GM12878 (cell line): ENCODE measurements at regions not wholly inside any gene's neighbourhood (a gene's known extent, or its start where the extent isn't known, plus 50 kb on each side); places are given as distances from the start of the nearest gene placed in this dataset.

Experiments used
- ATAC-seq: fragments of 200-7000 bp; cut with Tn5 transposase; 3 replicates; pipeline ENCODE4 v1.9.1; 2020; ENCODE audit warnings: mild to moderate bottlenecking, moderate library complexity
- BruUV-seq: library from RNA; stranded (reverse); fragments of 400-500 nt; replicated peaks from 2 replicates; lab custom pipeline; 2021; lab: Mats Ljungman, UMichigan
- CTCF ChIA-PET: fragments of 300-600 bp; sonication (Branson Sonifier 250); formaldehyde crosslinking; extraction: SDS; loops from one replicate; lab custom pipeline; 2021; ENCODE audit warnings: inconsistent platforms; lab: Yijun Ruan, JAX
- POLR2A ChIA-PET: fragments of 350-600 bp; formaldehyde crosslinking; extraction: SDS; loops from one replicate; lab custom pipeline; 2021; ENCODE audit warnings: inconsistent platforms; lab: Charles Lee
- RAD21 ChIA-PET: fragments of 300-600 bp; sonication (Branson Sonifier 250); formaldehyde crosslinking; loops from one replicate; lab custom pipeline; 2023; ENCODE audit warnings: antibody characterized with exemption; ENCODE audit not compliant: unreplicated experiment; lab: Charles Lee
- SMC1A ChIA-PET: fragments of 300-600 bp; sonication (Branson Sonifier 250); formaldehyde crosslinking; loops from one replicate; lab custom pipeline; 2023; ENCODE audit not compliant: unreplicated experiment, uncharacterized antibody; lab: Charles Lee
- DNase-seq: peaks from one replicate; pipeline ENCODE4 v3.0.0-alpha.2; 2011; ENCODE audit warnings: low read depth, low spot score
- FAIRE-seq: peaks from 3 replicates; lab custom pipeline; 2011; peaks lifted over from hg19 to GRCh38; lab: Jason Lieb, UNC
- H2AFZ ChIP-seq: 2 replicates; pipeline ENCODE4 v1.6.0; 2011; ENCODE audit warnings: low read depth, low read length, control low read depth; ENCODE audit not compliant: control insufficient read depth
- H3K27ac ChIP-seq: 2 replicates; pipeline ENCODE4 v1.5.1; 2011; ENCODE audit warnings: control low read depth; ENCODE audit not compliant: control insufficient read depth, insufficient read depth
- H3K27me3 ChIP-seq, 2 experiments: replicated peaks in 1 of 2; 2 replicates each; pipeline versions ENCODE4 v1.6.0 to v1.6.1; 2011; ENCODE audit warnings: low read length in 1 of 2; ENCODE audit not compliant: control insufficient read depth in 2 of 2, insufficient read depth in 2 of 2
- H3K36me3 ChIP-seq, 2 experiments: 2 replicates each; pipeline ENCODE4 v1.5.1; 2011; ENCODE audit warnings: low read length in 1 of 2; ENCODE audit not compliant: control insufficient read depth in 2 of 2, insufficient read depth in 2 of 2
- H3K4me1 ChIP-seq: 2 replicates; pipeline ENCODE4 v1.6.1; 2011; ENCODE audit warnings: mild to moderate bottlenecking, low read length, moderate library complexity, mixed read lengths; ENCODE audit not compliant: control insufficient read depth, insufficient read depth
- H3K4me2 ChIP-seq: 2 replicates; pipeline ENCODE4 v1.6.0; 2011; ENCODE audit warnings: control low read depth; ENCODE audit not compliant: control insufficient read depth, insufficient read depth
- H3K4me3 ChIP-seq: fragments of 200-600 bp; sonication (generic); 2 replicates; pipeline ENCODE4 v1.5.1; 2016
- H3K79me2 ChIP-seq: 2 replicates; pipeline ENCODE4 v1.6.0; 2011; ENCODE audit warnings: low read length; ENCODE audit not compliant: control insufficient read depth, insufficient read depth
- H3K9ac ChIP-seq: 2 replicates; pipeline ENCODE4 v1.8.0; 2011; ENCODE audit warnings: low read length, control low read depth, mixed read lengths; ENCODE audit not compliant: control insufficient read depth, insufficient read depth
- H3K9me3 ChIP-seq: replicated peaks from 3 replicates; pipeline ENCODE4 v1.5.1; 2011; ENCODE audit warnings: mild to moderate bottlenecking, low read length; ENCODE audit not compliant: control insufficient read depth, insufficient read depth
- H4K20me1 ChIP-seq: 2 replicates; pipeline ENCODE4 v1.6.0; 2011; ENCODE audit not compliant: control insufficient read depth, insufficient read depth
- BHLHE40 ChIP-seq, 2 experiments: fragments of 450-650 bp in 1 of 2; IDR thresholded peaks; 2 replicates each; pipeline ENCODE4 v1.6.1; 2011 to 2017; ENCODE audit warnings: low read depth in 2 of 2, borderline replicate concordance in 1 of 2, improper control_type of control experiment in 1 of 2, low read length in 1 of 2, mild to moderate bottlenecking in 1 of 2
- BMI1 ChIP-seq: fragments of 450-650 bp; IDR thresholded peaks from 2 replicates; pipeline ENCODE4 v1.6.1; 2016; ENCODE audit warnings: mild to moderate bottlenecking, moderate library complexity, borderline replicate concordance
- CBFB ChIP-seq: IDR thresholded peaks from 2 replicates; pipeline ENCODE4 v1.6.1; 2016; ENCODE audit warnings: antibody characterized with exemption, low read depth
- FOXK2 ChIP-seq: fragments of 450-650 bp; IDR thresholded peaks from 2 replicates; pipeline ENCODE4 v1.6.1; 2017; ENCODE audit warnings: mild to moderate bottlenecking, moderate library complexity
- FOXM1 ChIP-seq: IDR thresholded peaks from 2 replicates; pipeline ENCODE4 v1.6.1; 2012; ENCODE audit warnings: low read depth, mild to moderate bottlenecking, inconsistent platforms, low read length, moderate library complexity
- HDAC2 ChIP-seq: fragments of 200-600 bp; sonication (generic); IDR thresholded peaks from 2 replicates; pipeline ENCODE4 v1.6.1; 2017
- HDGF ChIP-seq: fragments of 450-650 bp; IDR thresholded peaks from 2 replicates; pipeline ENCODE4 v1.6.1; 2016; ENCODE audit warnings: antibody characterized with exemption
- JUND ChIP-seq: IDR thresholded peaks from 2 replicates; pipeline ENCODE4 v1.6.1; 2012; ENCODE audit warnings: low read depth, mild to moderate bottlenecking, low read length, improper control_type of control experiment, moderate library complexity
- KAT2A ChIP-seq: conservative IDR thresholded peaks from 2 replicates; pipeline ENCODE4 v1.6.1; 2011; ENCODE audit warnings: low read depth, low read length; ENCODE audit not compliant: control insufficient read depth
- KLF5 ChIP-seq: fragments of 450-650 bp; IDR thresholded peaks from 2 replicates; pipeline ENCODE4 v1.6.1; 2014; ENCODE audit warnings: mild to moderate bottlenecking; ENCODE audit not compliant: partially characterized antibody
- MTA3 ChIP-seq: IDR thresholded peaks from 2 replicates; pipeline ENCODE4 v1.6.1; 2012; ENCODE audit warnings: low read length, inconsistent platforms, borderline replicate concordance
- POLR2A ChIP-seq: IDR thresholded peaks from 2 replicates; pipeline ENCODE4 v1.6.1; 2011; ENCODE audit warnings: low read depth, mild to moderate bottlenecking, low read length
- STAT3 ChIP-seq: IDR thresholded peaks from 2 replicates; pipeline ENCODE4 v1.6.1; 2011; ENCODE audit warnings: low read depth, low read length, improper control_type of control experiment
- ZSCAN29 ChIP-seq: fragments of 450-650 bp; IDR thresholded peaks from 2 replicates; pipeline ENCODE4 v1.6.1; 2017; ENCODE audit warnings: mild to moderate bottlenecking, moderate library complexity
- whole genome bisulfite sequencing: methylation state at CpG from one replicate; pipeline ENCODE4 v1.1.6; 2016; ENCODE audit warnings: low lambda C conversion rate; ENCODE audit not compliant: insufficient replicate concordance, insufficient coverage; ENCODE audit errors: missing lambda C conversion rate; 5-methylcytosine and 5-hydroxymethylcytosine counted together
- in situ Hi-C: fragments of 300-500 bp; cut with MboI; formaldehyde crosslinking; loops from 9 replicates; pipeline ENCODE4 v1.14.3; 2018; ENCODE audit warnings: mixed read lengths
- intact Hi-C: fragments of 100-400 bp; cut with micrococcal nuclease; formaldehyde crosslinking; loops from one replicate; pipeline ENCODE4 v1.14.2; 2022; ENCODE audit not compliant: unreplicated experiment
- TF ChIP-seq, protein P1 (sequence below): IDR thresholded peaks from 2 replicates; pipeline ENCODE4 v1.6.1; 2012; ENCODE audit warnings: low read depth, low read length, improper control_type of control experiment
- TF ChIP-seq, protein P2 (sequence below): fragments of 450-650 bp; formaldehyde crosslinking; IDR thresholded peaks from 2 replicates; pipeline ENCODE4 v1.4.0; 2020; ENCODE audit warnings: mild to moderate bottlenecking, moderate library complexity

DNA sequence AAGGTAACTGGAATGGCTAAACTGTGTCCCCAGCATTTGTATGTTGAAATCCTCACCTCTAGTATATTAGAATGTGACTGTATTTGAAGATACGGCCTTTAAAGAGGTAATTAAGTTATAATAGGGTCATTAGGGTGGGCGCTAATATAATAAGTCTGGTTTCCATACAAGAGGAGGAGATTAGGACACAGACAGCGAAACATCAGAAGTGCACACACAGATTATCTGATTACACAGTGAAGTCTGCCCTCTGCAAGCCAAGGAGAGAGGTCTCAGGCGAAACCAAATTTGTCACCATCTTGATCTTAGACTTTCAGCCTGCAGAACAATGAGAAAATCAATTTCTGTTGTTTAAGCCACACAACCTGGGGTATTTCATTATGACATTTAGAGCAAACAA lies 2233.1 kb downstream of the MRPL39 start (continued):
- TF ChIP-seq MTA3 (no peak), ZSCAN29 (no peak)

DNA sequence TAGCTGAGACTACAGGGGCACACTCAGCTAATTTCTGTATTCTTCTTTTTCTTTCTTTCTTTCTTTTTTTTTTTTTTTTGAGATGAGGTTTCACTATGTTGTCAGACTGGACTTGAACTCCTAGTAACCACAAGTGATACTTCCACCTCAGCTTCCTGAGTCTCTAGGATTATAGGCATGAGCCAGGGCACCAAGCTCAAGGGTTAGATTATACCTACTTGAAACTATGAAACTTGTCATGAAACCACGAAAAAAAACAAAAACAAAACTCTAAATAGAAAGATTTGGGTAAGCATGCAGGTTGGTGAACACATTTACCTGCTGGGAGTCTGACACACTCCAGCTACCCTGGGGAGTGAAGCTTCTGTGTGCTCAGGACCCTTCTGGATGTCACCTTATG lies 2250.4 kb downstream of the MRPL39 start:
- FAIRE-seq (no peak), ATAC-seq (no peak), DNase-seq (no peak)
- Histone ChIP-seq H3K27ac (no peak overlapping the region), H3K4me3 (no peak overlapping the region), H3K4me1 (no peaks in the 10 kb centered on the region), H3K36me3 (no peaks in the 10 kb centered on the region), H4K20me1 (no peaks in the 10 kb centered on the region), H3K27me3 (no peaks in the 10 kb centered on the region), H3K9ac (no peak overlapping the region), H3K79me2 (no peaks in the 10 kb centered on the region), H3K9me3 (no peaks in the 10 kb centered on the region; the same call in 2 of the 3 replicates), H3K4me2 (no peak overlapping the region), H2AFZ (no peak overlapping the region)
- TF ChIP-seq, protein P1, sequence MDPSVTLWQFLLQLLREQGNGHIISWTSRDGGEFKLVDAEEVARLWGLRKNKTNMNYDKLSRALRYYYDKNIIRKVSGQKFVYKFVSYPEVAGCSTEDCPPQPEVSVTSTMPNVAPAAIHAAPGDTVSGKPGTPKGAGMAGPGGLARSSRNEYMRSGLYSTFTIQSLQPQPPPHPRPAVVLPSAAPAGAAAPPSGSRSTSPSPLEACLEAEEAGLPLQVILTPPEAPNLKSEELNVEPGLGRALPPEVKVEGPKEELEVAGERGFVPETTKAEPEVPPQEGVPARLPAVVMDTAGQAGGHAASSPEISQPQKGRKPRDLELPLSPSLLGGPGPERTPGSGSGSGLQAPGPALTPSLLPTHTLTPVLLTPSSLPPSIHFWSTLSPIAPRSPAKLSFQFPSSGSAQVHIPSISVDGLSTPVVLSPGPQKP = no peak
- no peak for TF ChIP-seq POLR2A
- no peak for TF ChIP-seq KLF5
- TF ChIP-seq STAT3 = no peak
- TF ChIP-seq BHLHE40 (IDR thresholded peaks at IDR 0.05; ENCODE audit: borderline replicate concordance in 1 of 2, low read depth in 2 of 2, low read length in 1 of 2) = no peak
- no peak for TF ChIP-seq CBFB
- no peak for TF ChIP-seq BMI1
- TF ChIP-seq FOXK2 = no peak
- TF ChIP-seq ZSCAN29 = no peak
- TF ChIP-seq HDAC2 = no peak
- TF ChIP-seq JUND = no peak
- no peak for TF ChIP-seq KAT2A
- no peak for TF ChIP-seq HDGF
- TF ChIP-seq, protein P2, sequence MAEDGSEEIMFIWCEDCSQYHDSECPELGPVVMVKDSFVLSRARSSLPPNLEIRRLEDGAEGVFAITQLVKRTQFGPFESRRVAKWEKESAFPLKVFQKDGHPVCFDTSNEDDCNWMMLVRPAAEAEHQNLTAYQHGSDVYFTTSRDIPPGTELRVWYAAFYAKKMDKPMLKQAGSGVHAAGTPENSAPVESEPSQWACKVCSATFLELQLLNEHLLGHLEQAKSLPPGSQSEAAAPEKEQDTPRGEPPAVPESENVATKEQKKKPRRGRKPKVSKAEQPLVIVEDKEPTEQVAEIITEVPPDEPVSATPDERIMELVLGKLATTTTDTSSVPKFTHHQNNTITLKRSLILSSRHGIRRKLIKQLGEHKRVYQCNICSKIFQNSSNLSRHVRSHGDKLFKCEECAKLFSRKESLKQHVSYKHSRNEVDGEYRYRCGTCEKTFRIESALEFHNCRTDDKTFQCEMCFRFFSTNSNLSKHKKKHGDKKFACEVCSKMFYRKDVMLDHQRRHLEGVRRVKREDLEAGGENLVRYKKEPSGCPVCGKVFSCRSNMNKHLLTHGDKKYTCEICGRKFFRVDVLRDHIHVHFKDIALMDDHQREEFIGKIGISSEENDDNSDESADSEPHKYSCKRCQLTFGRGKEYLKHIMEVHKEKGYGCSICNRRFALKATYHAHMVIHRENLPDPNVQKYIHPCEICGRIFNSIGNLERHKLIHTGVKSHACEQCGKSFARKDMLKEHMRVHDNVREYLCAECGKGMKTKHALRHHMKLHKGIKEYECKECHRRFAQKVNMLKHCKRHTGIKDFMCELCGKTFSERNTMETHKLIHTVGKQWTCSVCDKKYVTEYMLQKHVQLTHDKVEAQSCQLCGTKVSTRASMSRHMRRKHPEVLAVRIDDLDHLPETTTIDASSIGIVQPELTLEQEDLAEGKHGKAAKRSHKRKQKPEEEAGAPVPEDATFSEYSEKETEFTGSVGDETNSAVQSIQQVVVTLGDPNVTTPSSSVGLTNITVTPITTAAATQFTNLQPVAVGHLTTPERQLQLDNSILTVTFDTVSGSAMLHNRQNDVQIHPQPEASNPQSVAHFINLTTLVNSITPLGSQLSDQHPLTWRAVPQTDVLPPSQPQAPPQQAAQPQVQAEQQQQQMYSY (CRISPR knock-in tag) = no peak
- no peak for TF ChIP-seq FOXM1
- WGBS = 6% methylated on average over 1 of the region's 1 CpG
- in situ Hi-C loops = no loop called here
- POLR2A ChIA-PET = no interaction called here
- CTCF ChIA-PET = no interaction called here
- intact Hi-C loops = no loop called here
- RAD21 ChIA-PET = no interaction called here
- SMC1A ChIA-PET = no interaction called here
- BruUV-seq = no TSS peak
